ENCODE measurements at regions not wholly inside any gene's neighbourhood (a gene's known extent, or its start where the extent isn't known, plus 50 kb on each side); places are given as distances from the start of the nearest gene placed in this dataset.

DNA sequence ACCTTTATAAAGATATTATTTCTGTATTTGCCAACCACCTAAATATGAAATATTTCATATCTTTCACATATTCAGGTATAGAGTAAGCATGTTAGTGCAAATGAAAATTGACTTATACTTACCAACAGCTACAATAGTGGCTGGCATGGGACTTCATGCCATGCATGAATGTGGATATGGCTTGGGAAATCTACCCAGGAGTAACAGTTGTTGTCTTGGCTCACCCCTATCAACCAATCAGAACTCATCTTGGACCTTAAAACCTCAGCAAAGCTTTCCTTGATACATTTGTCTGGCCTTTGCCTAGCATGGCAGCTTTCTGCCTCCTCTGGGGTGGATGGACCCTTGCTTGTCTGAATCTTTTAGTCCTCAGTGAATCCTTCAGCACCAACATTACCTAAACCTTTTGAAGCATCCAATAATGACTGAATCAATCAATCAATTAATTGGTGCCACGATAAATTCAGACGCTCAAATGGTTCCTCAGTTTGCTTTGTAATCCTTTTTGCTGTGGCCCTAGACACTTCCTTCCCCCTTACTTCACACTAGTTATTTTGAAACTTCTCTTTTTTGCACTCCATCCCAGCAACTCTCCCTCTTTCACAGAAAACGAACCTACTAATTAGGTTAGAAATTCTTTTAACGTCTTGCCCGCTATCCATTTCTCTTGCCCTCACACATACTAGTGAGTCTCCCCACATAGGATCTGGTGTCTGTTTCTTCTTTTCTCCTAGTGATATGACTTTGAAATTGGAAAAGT lies 132.3 kb upstream of the ZNF608 start:
- TF ChIP-seq, protein P1, sequence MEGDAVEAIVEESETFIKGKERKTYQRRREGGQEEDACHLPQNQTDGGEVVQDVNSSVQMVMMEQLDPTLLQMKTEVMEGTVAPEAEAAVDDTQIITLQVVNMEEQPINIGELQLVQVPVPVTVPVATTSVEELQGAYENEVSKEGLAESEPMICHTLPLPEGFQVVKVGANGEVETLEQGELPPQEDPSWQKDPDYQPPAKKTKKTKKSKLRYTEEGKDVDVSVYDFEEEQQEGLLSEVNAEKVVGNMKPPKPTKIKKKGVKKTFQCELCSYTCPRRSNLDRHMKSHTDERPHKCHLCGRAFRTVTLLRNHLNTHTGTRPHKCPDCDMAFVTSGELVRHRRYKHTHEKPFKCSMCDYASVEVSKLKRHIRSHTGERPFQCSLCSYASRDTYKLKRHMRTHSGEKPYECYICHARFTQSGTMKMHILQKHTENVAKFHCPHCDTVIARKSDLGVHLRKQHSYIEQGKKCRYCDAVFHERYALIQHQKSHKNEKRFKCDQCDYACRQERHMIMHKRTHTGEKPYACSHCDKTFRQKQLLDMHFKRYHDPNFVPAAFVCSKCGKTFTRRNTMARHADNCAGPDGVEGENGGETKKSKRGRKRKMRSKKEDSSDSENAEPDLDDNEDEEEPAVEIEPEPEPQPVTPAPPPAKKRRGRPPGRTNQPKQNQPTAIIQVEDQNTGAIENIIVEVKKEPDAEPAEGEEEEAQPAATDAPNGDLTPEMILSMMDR (IDR thresholded peaks at IDR 0.05; ENCODE audit: insufficient read depth in 1 of 2, low read depth in 1 of 2, low read length in 1 of 2, severe bottlenecking in 1 of 2, unreplicated experiment in 1 of 2) = no peak
- H3K36me3 ChIP-seq (ENCODE audit: control insufficient read depth, insufficient read depth, low read length) = no peaks in the 10 kb centered on the region
- no peak for DNase-seq
- Mint-ChIP-seq H3K9me3 (ENCODE audit: unreplicated experiment) (no peaks in the 10 kb centered on the region), H3K36me3 (ENCODE audit: insufficient read depth, unreplicated experiment) (no peaks in the 10 kb centered on the region), H3K4me1 (ENCODE audit: low read depth, unreplicated experiment) (peaks cover 16% of the 10 kb centered on the region), H3K27me3 (ENCODE audit: insufficient read depth, unreplicated experiment) (no peaks in the 10 kb centered on the region), H3K27ac (ENCODE audit: unreplicated experiment) (no peak overlapping the region), H3K4me3 (ENCODE audit: unreplicated experiment) (no peak overlapping the region)
- no peak overlapping the region for H3K4me3 ChIP-seq (ENCODE audit: low read depth, low read length)
- intact Hi-C loops (cut with micrococcal nuclease; ENCODE audit: unreplicated experiment) = no loop called here
- no peaks in the 10 kb centered on the region for H3K27me3 ChIP-seq (replicated peaks; ENCODE audit: control insufficient read depth, insufficient read depth, low read length)
- no peaks in the 10 kb centered on the region for H3K9me3 ChIP-seq
- POLR2A ChIA-PET = no interaction called here
- CTCF ChIA-PET = no interaction called here
- peaks cover 19% of the 10 kb centered on the region for H3K4me1 ChIP-seq
- BruUV-seq (replicated peaks) = no TSS peak

- no peaks in the 10 kb centered on the region for H3K9me3 Mint-ChIP-seq (ENCODE audit: unreplicated experiment)
- no peaks in the 10 kb centered on the region for H3K36me3 ChIP-seq (ENCODE audit: control insufficient read depth, insufficient read depth, low read length)
- BruUV-seq (replicated peaks) = no TSS peak
- H3K9me3 ChIP-seq = no peaks in the 10 kb centered on the region; the same call in 1 of the 2 replicates
- H3K4me1 ChIP-seq = peaks cover 13% of the 10 kb centered on the region
- TF ChIP-seq, protein P1 (IDR thresholded peaks at IDR 0.05; ENCODE audit: insufficient read depth in 1 of 2, low read depth in 1 of 2, low read length in 1 of 2, severe bottlenecking in 1 of 2, unreplicated experiment in 1 of 2) = no peak
- ChIA-PET CTCF (no interaction called here), POLR2A (no interaction called here)
- no peak overlapping the region for H3K4me3 ChIP-seq (ENCODE audit: low read depth, low read length)
- H3K4me3 Mint-ChIP-seq (ENCODE audit: unreplicated experiment) = no peak overlapping the region
- intact Hi-C loops (cut with micrococcal nuclease; ENCODE audit: unreplicated experiment) = no loop called here
- no peaks in the 10 kb centered on the region for H3K27me3 Mint-ChIP-seq (ENCODE audit: insufficient read depth, unreplicated experiment)
- H3K4me1 Mint-ChIP-seq (ENCODE audit: low read depth, unreplicated experiment) = peaks cover 13% of the 10 kb centered on the region
- no peak overlapping the region for H3K27ac Mint-ChIP-seq (ENCODE audit: unreplicated experiment)
- no peaks in the 10 kb centered on the region for H3K27me3 ChIP-seq (replicated peaks; ENCODE audit: control insufficient read depth, insufficient read depth, low read length)
- no peak for DNase-seq
- H3K36me3 Mint-ChIP-seq (ENCODE audit: insufficient read depth, unreplicated experiment) = no peaks in the 10 kb centered on the region
These were observed 134.7 kb upstream of the ZNF608 start for GRCh38 chr5:124880903-124881697.

GRCh38 chr5:124883681-124884080 lies 137.2 kb upstream of the ZNF608 start:
- no peak overlapping the region for H3K4me3 ChIP-seq (ENCODE audit: low read depth, low read length)
- Mint-ChIP-seq H3K4me3 (ENCODE audit: unreplicated experiment) (no peak overlapping the region), H3K9me3 (ENCODE audit: unreplicated experiment) (no peaks in the 10 kb centered on the region), H3K27ac (ENCODE audit: unreplicated experiment) (no peak overlapping the region), H3K4me1 (ENCODE audit: low read depth, unreplicated experiment) (peaks cover 9% of the 10 kb centered on the region), H3K36me3 (ENCODE audit: insufficient read depth, unreplicated experiment) (no peaks in the 10 kb centered on the region), H3K27me3 (ENCODE audit: insufficient read depth, unreplicated experiment) (no peaks in the 10 kb centered on the region)
- H3K36me3 ChIP-seq (ENCODE audit: control insufficient read depth, insufficient read depth, low read length) = no peaks in the 10 kb centered on the region
- ChIA-PET POLR2A (no interaction called here), CTCF (no interaction called here)
- peaks cover 15% of the 10 kb centered on the region for H3K4me1 ChIP-seq
- H3K27me3 ChIP-seq (replicated peaks; ENCODE audit: control insufficient read depth, insufficient read depth, low read length) = no peaks in the 10 kb centered on the region
- DNase-seq = no peak
- no peaks in the 10 kb centered on the region; the same call in 1 of the 2 replicates for H3K9me3 ChIP-seq
- intact Hi-C loops (cut with micrococcal nuclease; ENCODE audit: unreplicated experiment) = no loop called here
- BruUV-seq (replicated peaks) = no TSS peak
- TF ChIP-seq, protein P1 (IDR thresholded peaks at IDR 0.05; ENCODE audit: insufficient read depth in 1 of 2, low read depth in 1 of 2, low read length in 1 of 2, severe bottlenecking in 1 of 2, unreplicated experiment in 1 of 2) = no peak
